BLaER1 treated with 17β-estradiol and CSF1 and Interleukin-3, amounts not matched to agents 10 nM and 100 nM (cell line): ENCODE measurements at regions not wholly inside any gene's neighbourhood (a gene's known extent, or its start where the extent isn't known, plus 50 kb on each side); places are given as distances from the start of the nearest gene placed in this dataset.
A peak's percentile ranks its signal among the peaks of the same experiment; 100 is the strongest.

Experiments
- H3K27ac ChIP-seq, 11 experiments: shearing (Covaris generic); formaldehyde crosslinking; 2 replicates each; pipeline ENCODE4 v1.8.1; 2022
- H3K27me3 ChIP-seq, 11 experiments: shearing (Covaris generic); formaldehyde crosslinking; 2 replicates each; pipeline ENCODE4 v1.8.1; 2022
- H3K36me3 ChIP-seq, 11 experiments: shearing (Covaris generic); formaldehyde crosslinking; 2 replicates each; pipeline ENCODE4 v1.8.1; 2022
- H3K4me1 ChIP-seq, 10 experiments: shearing (Covaris generic); formaldehyde crosslinking; 2 replicates each; pipeline ENCODE4 v1.8.1; 2022
- H3K4me2 ChIP-seq, 11 experiments: shearing (Covaris generic); formaldehyde crosslinking; 2 replicates each; pipeline ENCODE4 v1.8.1; 2022
- H3K4me3 ChIP-seq, 10 experiments: shearing (Covaris generic); formaldehyde crosslinking; 2 replicates each; pipeline ENCODE4 v1.8.1; 2022
- H3K9ac ChIP-seq, 11 experiments: shearing (Covaris generic); formaldehyde crosslinking; 2 replicates each; pipeline ENCODE4 v1.8.1; 2022
- H3K9me3 ChIP-seq, 11 experiments: shearing (Covaris generic); formaldehyde crosslinking; replicated peaks in 1 of 11; 2 replicates each; pipeline ENCODE4 v1.8.1; 2022
- H4K20me1 ChIP-seq, 11 experiments: shearing (Covaris generic); formaldehyde crosslinking; 2 replicates each; pipeline ENCODE4 v1.8.1; 2022
- Cebpa-rat ChIP-seq, 11 experiments: shearing (Covaris generic); IDR thresholded peaks; 2 replicates each; pipeline ENCODE4 v1.8.1; 2022

DNA sequence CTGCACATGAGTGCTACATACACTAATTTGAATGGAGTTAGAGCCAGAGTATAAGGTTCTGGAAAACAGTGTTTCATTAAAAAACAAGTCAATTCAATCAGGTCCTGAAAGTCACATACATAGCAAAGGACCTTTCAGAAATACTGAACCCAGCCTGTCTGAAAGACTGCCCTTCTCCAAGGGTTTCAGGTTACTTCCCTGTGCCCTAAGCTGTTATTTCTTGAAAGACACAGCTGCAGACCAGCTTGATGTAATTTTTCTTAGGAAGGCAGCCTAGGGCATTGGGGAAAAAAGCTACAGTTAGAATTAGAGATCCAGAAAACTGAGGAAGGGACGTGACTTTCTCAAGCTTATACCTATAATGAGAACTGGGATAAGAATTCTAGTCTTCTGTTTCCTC, 155.9 kb upstream of the MAOA start:
- H3K4me1 ChIP-seq: no peaks in the 10 kb centered on the region
- no peak overlapping the region for H3K27ac ChIP-seq
- peaks cover 0 to 9% (median 0%) of the 10 kb centered on the region in 11 experiments; a peak in 2 of 22 replicates for H3K9me3 ChIP-seq
- H3K27me3 ChIP-seq: peaks cover 85 to 100% (median 95%) of the 10 kb centered on the region in 11 experiments
- no peak for TF ChIP-seq Cebpa-rat (IDR thresholded peaks at IDR 0.05)
- no peak overlapping the region for H3K4me3 ChIP-seq
- H4K20me1 ChIP-seq: no peaks in the 10 kb centered on the region; a peak in 3 of 22 replicates
- no peak overlapping the region for H3K4me2 ChIP-seq
- H3K36me3 ChIP-seq: no peaks in the 10 kb centered on the region
- H3K9ac ChIP-seq: no peak overlapping the region

- Histone ChIP-seq H3K9ac (no peak overlapping the region), H3K27ac (no peak overlapping the region), H3K4me2 (no peak overlapping the region), H3K4me3 (no peak overlapping the region), H4K20me1 (no peaks in the 10 kb centered on the region; a peak in 3 of 22 replicates), H3K27me3 (peaks cover 87 to 100% (median 96%) of the 10 kb centered on the region in 11 experiments), H3K9me3 (peaks cover 0 to 9% (median 0%) of the 10 kb centered on the region in 11 experiments; a peak in 2 of 22 replicates), H3K36me3 (no peaks in the 10 kb centered on the region), H3K4me1 (no peaks in the 10 kb centered on the region)
- TF ChIP-seq Cebpa-rat (IDR thresholded peaks at IDR 0.05): no peak
Measured at GRCh38 chrX:43500996-43501694, 155.0 kb upstream of the MAOA start.

DNA sequence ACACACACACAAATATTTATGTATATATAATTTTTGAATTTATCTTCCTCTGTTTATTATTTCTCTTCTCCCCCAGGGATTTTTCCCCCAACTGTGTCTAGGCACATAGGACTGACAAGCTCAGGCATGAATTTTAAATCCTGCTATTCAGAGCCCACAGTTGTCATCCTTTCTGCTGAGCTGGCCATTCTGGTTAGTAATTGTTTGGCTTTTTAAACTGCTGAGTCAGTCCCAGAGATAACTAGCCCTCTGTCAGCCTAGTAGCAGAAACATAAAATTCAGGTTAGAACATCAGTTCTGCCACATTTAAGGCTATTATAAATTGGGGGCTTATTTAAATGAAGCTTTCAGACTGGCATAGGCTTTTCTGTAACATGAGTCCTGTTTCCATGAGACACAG, 151.7 kb upstream of the MAOA start:
- no peak for TF ChIP-seq Cebpa-rat (IDR thresholded peaks at IDR 0.05)
- Histone ChIP-seq H3K27me3 (peaks cover 93 to 100% (median 99%) of the 10 kb centered on the region in 11 experiments), H3K9me3 (no peaks in the 10 kb centered on the region), H3K36me3 (no peaks in the 10 kb centered on the region), H3K4me2 (no peak overlapping the region), H3K9ac (no peak overlapping the region), H3K4me3 (no peak overlapping the region), H3K27ac (no peak overlapping the region), H4K20me1 (no peaks in the 10 kb centered on the region; a peak in 3 of 22 replicates), H3K4me1 (peaks cover 0 to 7% (median 0%) of the 10 kb centered on the region in 10 experiments; a peak in 2 of 20 replicates)

DNA sequence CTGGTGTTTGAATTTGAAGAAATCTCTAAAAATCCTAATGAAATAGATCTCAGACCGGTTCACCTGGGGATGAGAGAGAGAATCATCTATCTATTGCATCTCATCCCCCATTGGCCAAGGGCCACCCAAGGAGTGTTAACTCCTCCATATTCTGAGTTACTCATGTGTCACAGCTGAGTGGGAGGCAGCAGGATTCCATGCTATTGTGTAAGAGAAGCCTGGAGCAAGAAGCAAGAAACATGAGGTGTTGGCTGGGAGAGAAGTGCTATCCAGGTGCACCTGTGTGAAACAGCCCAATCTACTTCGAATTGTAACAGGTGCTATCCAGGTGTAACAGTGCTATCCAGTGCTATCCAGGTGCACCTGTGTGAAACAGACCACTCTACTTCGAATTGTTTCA, 150.3 kb upstream of the MAOA start:
- Histone ChIP-seq H3K4me3 (no peak overlapping the region), H4K20me1 (no peaks in the 10 kb centered on the region; a peak in 2 of 22 replicates), H3K4me1 (peaks cover 0 to 7% (median 0%) of the 10 kb centered on the region in 10 experiments; a peak in 2 of 20 replicates), H3K9me3 (no peaks in the 10 kb centered on the region), H3K27ac (no peak overlapping the region), H3K9ac (no peak overlapping the region), H3K36me3 (no peaks in the 10 kb centered on the region), H3K4me2 (no peak overlapping the region), H3K27me3 (peaks cover 96 to 100% (median 100%) of the 10 kb centered on the region in 11 experiments)
- TF ChIP-seq Cebpa-rat (IDR thresholded peaks at IDR 0.05): no peak

- no peaks in the 10 kb centered on the region for H3K9me3 ChIP-seq
- H3K27ac ChIP-seq: no peak overlapping the region
- peak overlapping the region in 2 of 11 experiments; percentile 9 to 16; a peak in 1 of 22 replicates for H3K4me2 ChIP-seq
- H3K36me3 ChIP-seq: no peaks in the 10 kb centered on the region
- H3K4me1 ChIP-seq: peaks cover 0 to 7% (median 0%) of the 10 kb centered on the region in 10 experiments; a peak in 2 of 20 replicates
- peaks cover 96 to 100% (median 100%) of the 10 kb centered on the region in 11 experiments for H3K27me3 ChIP-seq
- no peak overlapping the region for H3K4me3 ChIP-seq
- no peak for TF ChIP-seq Cebpa-rat (IDR thresholded peaks at IDR 0.05)
- H4K20me1 ChIP-seq: no peaks in the 10 kb centered on the region; a peak in 2 of 22 replicates
- H3K9ac ChIP-seq: no peak overlapping the region
Measured at GRCh38 chrX:43508694-43509093, 147.4 kb upstream of the MAOA start.

DNA sequence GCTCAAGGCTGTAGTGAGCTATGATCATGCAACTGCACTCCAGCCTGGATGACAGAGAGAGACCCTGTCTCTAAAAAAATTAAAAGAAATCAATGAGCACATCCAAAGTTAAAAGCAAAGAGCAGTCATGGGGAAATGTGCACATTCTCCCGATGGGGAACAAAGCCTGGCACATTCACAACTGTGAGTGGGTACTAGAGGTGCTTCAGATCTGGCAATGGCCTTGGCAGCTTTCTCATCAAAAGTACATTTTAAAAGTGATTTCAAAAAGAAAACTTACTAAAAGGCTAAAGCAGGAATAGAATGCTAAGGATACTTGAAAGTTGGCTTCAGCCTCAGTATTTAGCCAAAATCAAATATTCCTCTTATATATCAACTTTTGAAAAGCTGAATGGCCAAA, 145.9 kb upstream of the MAOA start:
- Histone ChIP-seq H3K9me3 (0 out of 22 replicates have a peak, but pooled peaks cover 0 to 2% (median 0%) of the 10 kb centered on the region in 11 experiments), H3K4me2 (no peak overlapping the region), H3K4me3 (no peak overlapping the region), H3K4me1 (peaks cover 0 to 7% (median 0%) of the 10 kb centered on the region in 10 experiments; a peak in 2 of 20 replicates), H3K36me3 (no peaks in the 10 kb centered on the region), H3K9ac (no peak overlapping the region), H3K27ac (no peak overlapping the region), H3K27me3 (peaks cover 97 to 100% (median 100%) of the 10 kb centered on the region in 11 experiments), H4K20me1 (no peaks in the 10 kb centered on the region; a peak in 3 of 22 replicates)
- TF ChIP-seq Cebpa-rat (IDR thresholded peaks at IDR 0.05): no peak

- Histone ChIP-seq H3K4me2 (no peak overlapping the region), H3K4me3 (no peak overlapping the region)
- no peak for TF ChIP-seq Cebpa-rat (IDR thresholded peaks at IDR 0.05)
Measured at GRCh38 chrX:43513085-43513484, 143.0 kb upstream of the MAOA start.

GRCh38 chrX:43514820-43515219, 141.3 kb upstream of the MAOA start:
- no peak for TF ChIP-seq Cebpa-rat (IDR thresholded peaks at IDR 0.05)
- peaks cover 0 to 14% (median 0%) of the 10 kb centered on the region in 11 experiments; a peak in 5 of 22 replicates for H3K9me3 ChIP-seq
- no peaks in the 10 kb centered on the region for H3K4me1 ChIP-seq
- no peaks in the 10 kb centered on the region; a peak in 3 of 22 replicates for H4K20me1 ChIP-seq
- no peak overlapping the region for H3K4me3 ChIP-seq
- H3K9ac ChIP-seq: no peak overlapping the region
- no peak overlapping the region for H3K27ac ChIP-seq
- H3K27me3 ChIP-seq: peaks cover 92 to 100% (median 97%) of the 10 kb centered on the region in 11 experiments
- no peak overlapping the region for H3K4me2 ChIP-seq
- no peaks in the 10 kb centered on the region for H3K36me3 ChIP-seq

More at GRCh38 chrX:43513085-43513484, 143.0 kb upstream of the MAOA start:
- no peak overlapping the region for H3K9ac ChIP-seq
- no peak overlapping the region for H3K27ac ChIP-seq
- peaks cover 92 to 100% (median 97%) of the 10 kb centered on the region in 11 experiments for H3K27me3 ChIP-seq
- 0 out of 22 replicates have a peak, but pooled peaks cover 0 to 5% (median 0%) of the 10 kb centered on the region in 11 experiments for H3K9me3 ChIP-seq
- no peaks in the 10 kb centered on the region; a peak in 3 of 22 replicates for H4K20me1 ChIP-seq
- peaks cover 0 to 7% (median 0%) of the 10 kb centered on the region in 10 experiments; a peak in 2 of 20 replicates for H3K4me1 ChIP-seq
- no peaks in the 10 kb centered on the region for H3K36me3 ChIP-seq

DNA sequence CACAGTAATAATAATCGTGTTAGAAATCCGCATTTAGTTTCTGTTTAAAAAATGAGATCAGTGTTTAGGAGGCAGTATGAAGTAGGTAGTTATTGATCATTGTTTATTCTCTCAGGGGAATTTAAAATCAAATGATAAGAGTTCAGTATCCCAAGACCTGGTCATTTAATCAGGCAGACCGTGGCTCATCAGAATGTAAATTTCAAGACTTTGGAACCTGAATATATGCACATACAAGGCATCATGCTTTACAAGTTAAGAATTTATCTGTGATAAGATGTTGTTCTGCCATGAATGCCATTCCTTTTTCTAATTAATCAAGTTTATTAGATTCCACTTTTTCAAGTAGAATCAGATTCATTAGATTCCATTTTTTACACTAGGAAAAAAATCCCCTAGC, 133.5 kb upstream of the MAOA start:
- Histone ChIP-seq H3K27me3 (peaks cover 99 to 100% (median 100%) of the 10 kb centered on the region in 11 experiments), H4K20me1 (no peaks in the 10 kb centered on the region; a peak in 2 of 22 replicates), H3K4me2 (no peak overlapping the region), H3K4me3 (no peak overlapping the region), H3K36me3 (no peaks in the 10 kb centered on the region), H3K4me1 (0 out of 20 replicates have a peak, but pooled peaks cover 0 to 6% (median 0%) of the 10 kb centered on the region in 10 experiments), H3K9ac (no peak overlapping the region), H3K9me3 (peaks cover 0 to 35% (median 0%) of the 10 kb centered on the region in 11 experiments; a peak in 8 of 22 replicates), H3K27ac (no peak overlapping the region)
- no peak for TF ChIP-seq Cebpa-rat (IDR thresholded peaks at IDR 0.05)
